NT2/D1 (cell line): ENCODE measurements at regions not wholly inside any gene's neighbourhood (a gene's known extent, or its start where the extent isn't known, plus 50 kb on each side); places are given as distances from the start of the nearest gene placed in this dataset.

ENCODE experiments used
- SUZ12 ChIP-seq: IDR thresholded peaks from 2 replicates; pipeline ENCODE4 v1.6.1; 2011; ENCODE audit not compliant: insufficient read length, insufficient read depth; ENCODE audit errors: extremely low read depth
- YY1 ChIP-seq: IDR thresholded peaks from 2 replicates; pipeline ENCODE4 v1.6.1; 2011; ENCODE audit not compliant: insufficient read length, insufficient read depth
- ZNF274 ChIP-seq: IDR thresholded peaks from 2 replicates; pipeline ENCODE4 v1.6.1; 2011; ENCODE audit warnings: mild to moderate bottlenecking, low read depth, low read length

DNA sequence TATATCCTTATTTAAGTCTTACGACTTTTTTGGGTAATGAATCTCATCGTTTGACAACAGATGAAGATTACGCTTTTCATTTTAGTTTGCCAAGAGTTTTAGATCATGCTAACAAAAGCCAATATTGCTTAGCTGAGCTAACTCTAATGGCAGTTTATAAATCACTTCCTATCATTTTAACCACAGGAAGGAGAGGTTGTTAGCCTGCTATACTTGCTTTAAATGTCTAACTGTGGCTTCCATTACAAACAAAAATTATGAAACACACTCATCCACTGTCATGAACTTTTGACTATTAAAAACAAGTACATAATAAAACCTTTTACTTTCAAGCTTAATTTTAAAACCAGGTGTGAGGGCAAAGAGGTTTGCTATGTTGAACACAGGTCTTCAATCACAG lies 53.7 kb upstream of the ANKH start:
- TF ChIP-seq ZNF274 (no peak), YY1 (no peak), SUZ12 (no peak)
